Embryonic facial prominence (tissue), 1 donor: ENCODE measurements at regions not wholly inside any gene's neighbourhood (a gene's known extent, or its start where the extent isn't known, plus 50 kb on each side); places are given as distances from the start of the nearest gene placed in this dataset.

Experiments used
- DNase-seq: peaks from one replicate; pipeline ENCODE4 v3.0.0-alpha.2; 2016; ENCODE audit errors: extremely low spot score

GRCh38 chr21:23215261-23215660, 2217.1 kb downstream of the NCAM2 start:
- DNase-seq: no peak
